ENCODE measurements at regions not wholly inside any gene's neighbourhood (a gene's known extent, or its start where the extent isn't known, plus 50 kb on each side); places are given as distances from the start of the nearest gene placed in this dataset.

DNA sequence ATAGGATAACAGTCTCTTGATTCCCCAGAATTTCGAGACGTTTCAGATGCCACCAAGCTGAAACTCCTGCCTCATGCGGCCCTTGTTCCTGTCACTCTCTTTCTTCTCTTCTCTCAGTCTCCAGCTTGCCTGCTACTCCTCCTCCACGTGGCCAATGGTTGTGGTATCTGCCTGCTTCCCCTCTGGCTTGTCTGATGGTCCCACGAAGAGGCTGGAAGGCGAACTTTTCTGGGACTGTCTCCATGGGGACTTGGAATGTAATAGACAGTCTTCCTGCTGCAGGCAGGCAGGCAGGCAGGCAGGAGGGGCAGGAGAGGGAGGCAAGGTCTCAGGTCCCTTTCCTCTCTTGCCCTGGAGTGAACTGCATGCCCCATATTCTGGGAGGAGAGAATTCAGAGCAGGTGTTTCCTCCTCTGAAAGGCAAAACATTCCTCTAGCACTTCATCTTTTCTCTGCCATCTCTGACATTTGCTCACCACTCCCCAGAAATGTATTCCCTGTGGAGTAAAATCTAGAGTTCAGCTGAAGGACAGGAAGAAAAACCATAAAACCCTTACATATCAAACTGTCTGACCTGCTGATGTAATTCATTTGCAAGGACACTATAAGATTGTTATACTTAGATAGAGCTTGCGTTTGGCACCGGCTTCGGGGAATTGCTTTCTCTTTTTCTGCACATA lies 64.1 kb upstream of the GNG12 start:
- TF ChIP-seq YY1 (IDR thresholded peaks at IDR 0.05) (no peak), RAD21 (IDR thresholded peaks at IDR 0.05) (no peak), SP1 (IDR thresholded peaks at IDR 0.05) (no peak), MAX (IDR thresholded peaks at IDR 0.05) (no peak), JUND (IDR thresholded peaks at IDR 0.05) (no peak)
- TF ChIP-seq, protein P1, sequence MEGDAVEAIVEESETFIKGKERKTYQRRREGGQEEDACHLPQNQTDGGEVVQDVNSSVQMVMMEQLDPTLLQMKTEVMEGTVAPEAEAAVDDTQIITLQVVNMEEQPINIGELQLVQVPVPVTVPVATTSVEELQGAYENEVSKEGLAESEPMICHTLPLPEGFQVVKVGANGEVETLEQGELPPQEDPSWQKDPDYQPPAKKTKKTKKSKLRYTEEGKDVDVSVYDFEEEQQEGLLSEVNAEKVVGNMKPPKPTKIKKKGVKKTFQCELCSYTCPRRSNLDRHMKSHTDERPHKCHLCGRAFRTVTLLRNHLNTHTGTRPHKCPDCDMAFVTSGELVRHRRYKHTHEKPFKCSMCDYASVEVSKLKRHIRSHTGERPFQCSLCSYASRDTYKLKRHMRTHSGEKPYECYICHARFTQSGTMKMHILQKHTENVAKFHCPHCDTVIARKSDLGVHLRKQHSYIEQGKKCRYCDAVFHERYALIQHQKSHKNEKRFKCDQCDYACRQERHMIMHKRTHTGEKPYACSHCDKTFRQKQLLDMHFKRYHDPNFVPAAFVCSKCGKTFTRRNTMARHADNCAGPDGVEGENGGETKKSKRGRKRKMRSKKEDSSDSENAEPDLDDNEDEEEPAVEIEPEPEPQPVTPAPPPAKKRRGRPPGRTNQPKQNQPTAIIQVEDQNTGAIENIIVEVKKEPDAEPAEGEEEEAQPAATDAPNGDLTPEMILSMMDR (IDR thresholded peaks at IDR 0.05; ENCODE audit: low read depth, low read length, missing input control) = no peak
- TF ChIP-seq, protein P2, sequence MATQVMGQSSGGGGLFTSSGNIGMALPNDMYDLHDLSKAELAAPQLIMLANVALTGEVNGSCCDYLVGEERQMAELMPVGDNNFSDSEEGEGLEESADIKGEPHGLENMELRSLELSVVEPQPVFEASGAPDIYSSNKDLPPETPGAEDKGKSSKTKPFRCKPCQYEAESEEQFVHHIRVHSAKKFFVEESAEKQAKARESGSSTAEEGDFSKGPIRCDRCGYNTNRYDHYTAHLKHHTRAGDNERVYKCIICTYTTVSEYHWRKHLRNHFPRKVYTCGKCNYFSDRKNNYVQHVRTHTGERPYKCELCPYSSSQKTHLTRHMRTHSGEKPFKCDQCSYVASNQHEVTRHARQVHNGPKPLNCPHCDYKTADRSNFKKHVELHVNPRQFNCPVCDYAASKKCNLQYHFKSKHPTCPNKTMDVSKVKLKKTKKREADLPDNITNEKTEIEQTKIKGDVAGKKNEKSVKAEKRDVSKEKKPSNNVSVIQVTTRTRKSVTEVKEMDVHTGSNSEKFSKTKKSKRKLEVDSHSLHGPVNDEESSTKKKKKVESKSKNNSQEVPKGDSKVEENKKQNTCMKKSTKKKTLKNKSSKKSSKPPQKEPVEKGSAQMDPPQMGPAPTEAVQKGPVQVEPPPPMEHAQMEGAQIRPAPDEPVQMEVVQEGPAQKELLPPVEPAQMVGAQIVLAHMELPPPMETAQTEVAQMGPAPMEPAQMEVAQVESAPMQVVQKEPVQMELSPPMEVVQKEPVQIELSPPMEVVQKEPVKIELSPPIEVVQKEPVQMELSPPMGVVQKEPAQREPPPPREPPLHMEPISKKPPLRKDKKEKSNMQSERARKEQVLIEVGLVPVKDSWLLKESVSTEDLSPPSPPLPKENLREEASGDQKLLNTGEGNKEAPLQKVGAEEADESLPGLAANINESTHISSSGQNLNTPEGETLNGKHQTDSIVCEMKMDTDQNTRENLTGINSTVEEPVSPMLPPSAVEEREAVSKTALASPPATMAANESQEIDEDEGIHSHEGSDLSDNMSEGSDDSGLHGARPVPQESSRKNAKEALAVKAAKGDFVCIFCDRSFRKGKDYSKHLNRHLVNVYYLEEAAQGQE (IDR thresholded peaks at IDR 0.05) = no peak

All from liver (tissue), 3 donors.